ENCODE measurements at regions not wholly inside any gene's neighbourhood (a gene's known extent, or its start where the extent isn't known, plus 50 kb on each side); places are given as distances from the start of the nearest gene placed in this dataset.
"Not testable (repeated sequence)": the region's sequence is repeated elsewhere in the genome, so short reads cannot be mapped to it uniquely, and the experiment has no call there.

- no peak for DNase-seq
Observed at GRCh38 chr11:106281455-106282173, 204.2 kb downstream of the AASDHPPT start.

GRCh38 chr11:106286881-106287504 is 209.5 kb downstream of the AASDHPPT start:
- no peak for DNase-seq

GRCh38 chr11:106288057-106288456 is 210.6 kb downstream of the AASDHPPT start:
- DNase-seq = no peak

GRCh38 chr11:106288822-106289387 is 211.4 kb downstream of the AASDHPPT start:
- no peak for DNase-seq

GRCh38 chr11:106292526-106292925 is 215.1 kb downstream of the AASDHPPT start:
- no peak for DNase-seq

- no peak for DNase-seq
Observed at GRCh38 chr11:106295974-106296373, 218.5 kb downstream of the AASDHPPT start.

GRCh38 chr11:106302416-106302815 is 225.0 kb downstream of the AASDHPPT start:
- DNase-seq = no peak

GRCh38 chr11:106304274-106304673 is 226.8 kb downstream of the AASDHPPT start:
- no peak for DNase-seq

- no peak for DNase-seq
Observed at GRCh38 chr11:106305458-106305857, 228.0 kb downstream of the AASDHPPT start.

GRCh38 chr11:106306942-106307341 is 229.5 kb downstream of the AASDHPPT start:
- no peak for DNase-seq

- DNase-seq = no peak
Observed at GRCh38 chr11:106309070-106309684, 231.7 kb downstream of the AASDHPPT start.

- DNase-seq = no peak
Observed at GRCh38 chr11:106311531-106312230, 234.2 kb downstream of the AASDHPPT start.

GRCh38 chr11:106317208-106317773 is 239.8 kb downstream of the AASDHPPT start:
- DNase-seq = not testable (repeated sequence)

GRCh38 chr11:106321601-106322000 is 244.1 kb downstream of the AASDHPPT start:
- no peak for DNase-seq

GRCh38 chr11:106322106-106322505 is 244.6 kb downstream of the AASDHPPT start:
- DNase-seq = no peak

GRCh38 chr11:106326087-106326486 is 248.6 kb downstream of the AASDHPPT start:
- no peak for DNase-seq

- DNase-seq = no peak
Observed at GRCh38 chr11:106327134-106327533, 249.7 kb downstream of the AASDHPPT start.

- no peak for DNase-seq
Observed at GRCh38 chr11:106327637-106328036, 250.2 kb downstream of the AASDHPPT start.

- DNase-seq = no peak
Observed at GRCh38 chr11:106329273-106330018, 252.0 kb downstream of the AASDHPPT start.

GRCh38 chr11:106331176-106331575 is 253.7 kb downstream of the AASDHPPT start:
- DNase-seq = no peak

- no peak for DNase-seq
Observed at GRCh38 chr11:106333678-106334077, 256.2 kb downstream of the AASDHPPT start.

GRCh38 chr11:106344394-106344793 is 266.9 kb downstream of the AASDHPPT start:
- no peak for DNase-seq

Measured in suppressor macrophage treated with lipopolysaccharide for 4 hours (primary cell).